ENCODE measurements at regions not wholly inside any gene's neighbourhood (a gene's known extent, or its start where the extent isn't known, plus 50 kb on each side); places are given as distances from the start of the nearest gene placed in this dataset.
"Not testable (repeated sequence)": the region's sequence is repeated elsewhere in the genome, so short reads cannot be mapped to it uniquely, and the experiment has no call there.

- Histone ChIP-seq H3K36me3 (ENCODE audit: control insufficient read depth, insufficient read depth, low read length) (no peaks in the 10 kb centered on the region), H3K9me3 (ENCODE audit: control insufficient read depth, insufficient read depth, low read depth, low read length) (no peaks in the 10 kb centered on the region), H3K27me3 (ENCODE audit: control insufficient read depth, insufficient read depth, low read length) (no peaks in the 10 kb centered on the region), H3K4me1 (ENCODE audit: control insufficient read depth, insufficient read depth, low read length) (no peaks in the 10 kb centered on the region), H3K27ac (ENCODE audit: low read length) (no peak overlapping the region), H3K4me3 (ENCODE audit: low read depth in 2 of 2, low read length in 2 of 2) (no peak overlapping the region)
- TF ChIP-seq CTCF (IDR thresholded peaks at IDR 0.05) (no peak), SIN3A (IDR thresholded peaks at IDR 0.05; ENCODE audit: borderline replicate concordance, insufficient read depth, low read depth, low read length) (no peak), POLR2AphosphoS5 (IDR thresholded peaks at IDR 0.05; ENCODE audit: low read depth, low read length) (no peak)
- ATAC-seq (no peak; the same call in 1 of the 2 replicates), DNase-seq (ENCODE audit: low read depth, low spot score) (no peak)
- in situ Hi-C loops (cut with HindIII; ENCODE audit: low pct_unique_long_range_greater_than_20kb, low sequenced_read_pairs) (no loop called here), intact Hi-C loops (cut with micrococcal nuclease; ENCODE audit: unreplicated experiment) (no loop called here)
- BruUV-seq (replicated peaks) = no TSS peak
- ChIA-PET POLR2A (interaction anchor here (0.6 kb wide), 1 partner anchor 336 kb away, joined by 7 read pairs; no protein-coding TSS in a partner anchor), CTCF (no interaction called here)
Measured at GRCh38 chr20:56708991-56709390, 79.9 kb downstream of the TFAP2C start.

GRCh38 chr20:56710125-56710524 lies 81.0 kb downstream of the TFAP2C start:
- ChIA-PET CTCF (no interaction called here), POLR2A (no interaction called here)
- DNase-seq (ENCODE audit: low read depth, low spot score) (no peak), ATAC-seq (no peak)
- Histone ChIP-seq H3K4me3 (ENCODE audit: low read depth in 2 of 2, low read length in 2 of 2) (no peak overlapping the region), H3K27me3 (ENCODE audit: control insufficient read depth, insufficient read depth, low read length) (no peaks in the 10 kb centered on the region), H3K4me1 (ENCODE audit: control insufficient read depth, insufficient read depth, low read length) (no peaks in the 10 kb centered on the region), H3K9me3 (ENCODE audit: control insufficient read depth, insufficient read depth, low read depth, low read length) (no peaks in the 10 kb centered on the region), H3K36me3 (ENCODE audit: control insufficient read depth, insufficient read depth, low read length) (no peaks in the 10 kb centered on the region), H3K27ac (ENCODE audit: low read length) (no peak overlapping the region)
- no TSS peak for BruUV-seq (replicated peaks)
- TF ChIP-seq POLR2AphosphoS5 (IDR thresholded peaks at IDR 0.05; ENCODE audit: low read depth, low read length) (no peak), TCF7L2 (IDR thresholded peaks at IDR 0.05; ENCODE audit: low read depth, low read length) (no peak), SIN3A (IDR thresholded peaks at IDR 0.05; ENCODE audit: borderline replicate concordance, insufficient read depth, low read depth, low read length) (no peak), REST (IDR thresholded peaks at IDR 0.05; ENCODE audit: insufficient read depth in 1 of 2, low read depth in 2 of 2, low read length in 1 of 2) (no peak), CTCF (IDR thresholded peaks at IDR 0.05) (no peak)
- in situ Hi-C loops (cut with HindIII; ENCODE audit: low pct_unique_long_range_greater_than_20kb, low sequenced_read_pairs) = no loop called here
- intact Hi-C loops (cut with micrococcal nuclease; ENCODE audit: unreplicated experiment) = no loop called here

GRCh38 chr20:56710577-56710976 lies 81.5 kb downstream of the TFAP2C start:
- H3K4me1 ChIP-seq (ENCODE audit: control insufficient read depth, insufficient read depth, low read length); H3K27me3 ChIP-seq (ENCODE audit: control insufficient read depth, insufficient read depth, low read length); in situ Hi-C loops (cut with HindIII; ENCODE audit: low pct_unique_long_range_greater_than_20kb, low sequenced_read_pairs); ATAC-seq; H3K27ac ChIP-seq (ENCODE audit: low read length); intact Hi-C loops (cut with micrococcal nuclease; ENCODE audit: unreplicated experiment); H3K36me3 ChIP-seq (ENCODE audit: control insufficient read depth, insufficient read depth, low read length); H3K9me3 ChIP-seq (ENCODE audit: control insufficient read depth, insufficient read depth, low read depth, low read length); DNase-seq (ENCODE audit: low read depth, low spot score); POLR2A ChIA-PET; H3K4me3 ChIP-seq (ENCODE audit: low read depth in 2 of 2, low read length in 2 of 2); CTCF ChIA-PET; BruUV-seq (replicated peaks): not testable (repeated sequence)
